ENCODE measurements at regions not wholly inside any gene's neighbourhood (a gene's known extent, or its start where the extent isn't known, plus 50 kb on each side); places are given as distances from the start of the nearest gene placed in this dataset.
"Not testable (repeated sequence)": the region's sequence is repeated elsewhere in the genome, so short reads cannot be mapped to it uniquely, and the experiment has no call there.

- no peak for TF ChIP-seq CTCF (IDR thresholded peaks at IDR 0.05; ENCODE audit: low read depth, low read length, missing control alignments)
- no peaks in the 10 kb centered on the region for H3K36me3 ChIP-seq (replicated peaks)
- no peak for DNase-seq
- no peaks in the 10 kb centered on the region for H3K27me3 ChIP-seq (replicated peaks)
- no peak overlapping the region for H3K27ac ChIP-seq
- in situ Hi-C loops (cut with HindIII; ENCODE audit: low pct_ligation_motif_present, low sequenced_read_pairs): no loop called here
- no peak overlapping the region for H3K4me3 ChIP-seq (ENCODE audit: low read depth, low read length)
Observed at GRCh38 chr1:4076346-4076745, 176.3 kb upstream of the C1orf174 start.

DNA sequence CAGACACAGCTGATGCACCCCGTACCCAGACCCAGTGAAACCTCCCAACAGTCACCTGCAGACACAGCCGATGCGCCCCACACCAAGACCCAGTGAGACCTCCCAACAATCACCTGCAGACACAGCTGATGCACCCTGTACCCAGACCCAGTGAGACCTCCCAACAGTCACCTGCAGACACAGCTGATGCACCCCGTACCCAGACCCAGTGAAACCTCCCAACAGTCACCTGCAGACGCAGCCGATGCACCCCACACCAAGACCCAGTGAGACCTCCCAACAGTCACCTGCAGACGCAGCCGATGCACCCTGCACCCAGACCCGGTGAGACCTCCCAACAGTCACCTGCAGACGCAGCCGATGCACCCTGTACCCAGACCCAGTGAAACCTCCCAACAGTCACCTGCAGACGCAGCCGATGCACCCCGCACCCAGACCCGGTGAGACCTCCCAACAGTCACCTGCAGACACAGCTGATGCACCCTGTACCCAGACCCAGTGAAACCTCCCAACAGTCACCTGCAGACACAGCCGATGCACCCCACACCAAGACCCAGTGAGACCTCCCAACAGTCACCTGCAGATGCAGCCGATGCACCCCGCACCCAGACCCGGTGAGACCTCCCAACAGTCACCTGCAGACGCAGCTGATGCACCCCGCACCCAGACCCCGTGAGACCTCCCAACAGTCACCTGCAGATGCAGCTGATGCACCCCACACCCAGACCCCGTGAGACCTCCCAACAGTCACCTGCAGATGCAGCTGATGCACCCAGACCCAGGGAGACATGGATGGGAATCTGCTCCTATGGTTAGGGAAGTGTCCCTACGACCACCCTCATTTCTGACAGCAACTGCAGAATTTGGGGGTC lies 178.3 kb upstream of the C1orf174 start:
- in situ Hi-C loops (cut with HindIII; ENCODE audit: low pct_ligation_motif_present, low sequenced_read_pairs); H3K4me3 ChIP-seq (ENCODE audit: low read depth, low read length); H3K27me3 ChIP-seq (replicated peaks); H3K36me3 ChIP-seq (replicated peaks); H3K27ac ChIP-seq; DNase-seq: not testable (repeated sequence)

GRCh38 chr1:4079815-4080214 lies 179.7 kb upstream of the C1orf174 start:
- no peak for DNase-seq
- Histone ChIP-seq H3K4me3 (ENCODE audit: low read depth, low read length) (no peak overlapping the region), H3K27me3 (replicated peaks) (no peaks in the 10 kb centered on the region), H3K27ac (no peak overlapping the region), H3K36me3 (replicated peaks) (no peaks in the 10 kb centered on the region)
- in situ Hi-C loops (cut with HindIII; ENCODE audit: low pct_ligation_motif_present, low sequenced_read_pairs): no loop called here
- no peak for TF ChIP-seq CTCF (IDR thresholded peaks at IDR 0.05; ENCODE audit: low read depth, low read length, missing control alignments)

DNA sequence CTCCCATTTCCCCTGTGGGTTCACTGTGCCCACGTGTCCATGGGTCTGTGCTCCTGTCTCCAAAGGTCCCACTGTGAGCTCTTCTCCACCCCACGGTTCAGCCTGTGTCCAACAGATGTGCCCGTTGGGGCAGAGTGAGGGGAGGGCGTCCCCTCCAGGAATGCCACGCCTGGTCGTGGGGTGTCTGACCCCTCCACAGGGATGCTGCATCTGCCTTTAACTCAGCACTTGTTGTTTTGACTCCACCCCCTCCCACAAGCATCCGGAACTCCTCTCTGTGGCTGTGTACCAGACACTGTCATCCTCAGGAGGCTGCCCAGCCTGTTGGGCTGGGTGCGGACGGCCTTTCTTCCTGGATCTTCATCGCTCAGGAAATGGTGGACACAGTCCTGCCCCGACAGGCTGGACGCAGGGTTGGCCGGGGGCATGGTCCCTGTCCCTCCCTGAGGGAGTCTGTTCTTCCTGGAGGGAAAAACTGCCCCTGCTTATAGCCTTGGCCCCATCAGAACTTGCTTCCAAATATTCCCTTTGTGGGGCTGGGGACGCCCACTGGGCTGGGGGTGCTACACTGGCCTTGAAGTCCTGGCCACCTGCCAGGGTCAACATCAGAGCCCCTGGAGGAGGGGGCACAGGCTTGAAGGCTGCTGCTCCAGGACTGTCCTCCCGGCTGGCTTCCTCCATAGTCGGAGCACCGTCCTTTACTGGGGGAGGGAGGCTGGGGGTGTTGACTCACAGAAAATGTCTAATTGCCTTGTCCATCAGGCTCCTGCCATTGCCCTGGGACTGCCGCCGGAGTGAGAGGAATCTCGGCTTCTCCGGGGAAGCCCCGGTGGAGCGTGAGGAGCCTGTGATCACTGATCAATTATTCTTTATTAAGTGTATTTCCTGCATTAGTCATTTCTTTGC lies 182.0 kb upstream of the C1orf174 start:
- DNase-seq: no peak
- Histone ChIP-seq H3K27me3 (replicated peaks) (no peaks in the 10 kb centered on the region), H3K27ac (no peak overlapping the region), H3K4me3 (ENCODE audit: low read depth, low read length) (no peak overlapping the region), H3K36me3 (replicated peaks) (no peaks in the 10 kb centered on the region)
- in situ Hi-C loops (cut with HindIII; ENCODE audit: low pct_ligation_motif_present, low sequenced_read_pairs): no loop called here
- TF ChIP-seq CTCF (IDR thresholded peaks at IDR 0.05; ENCODE audit: low read depth, low read length, missing control alignments): no peak

- Histone ChIP-seq H3K4me3 (ENCODE audit: low read depth, low read length) (no peak overlapping the region), H3K27me3 (replicated peaks) (no peaks in the 10 kb centered on the region), H3K36me3 (replicated peaks) (no peaks in the 10 kb centered on the region), H3K27ac (no peak overlapping the region)
- DNase-seq: no peak
- TF ChIP-seq CTCF (IDR thresholded peaks at IDR 0.05; ENCODE audit: low read depth, low read length, missing control alignments): no peak
- in situ Hi-C loops (cut with HindIII; ENCODE audit: low pct_ligation_motif_present, low sequenced_read_pairs): no loop called here
Observed at GRCh38 chr1:4083231-4084047, 183.4 kb upstream of the C1orf174 start.

Data from brain microvascular endothelial cell (primary cell).